Neutrophil (primary cell): ENCODE measurements at regions not wholly inside any gene's neighbourhood (a gene's known extent, or its start where the extent isn't known, plus 50 kb on each side); places are given as distances from the start of the nearest gene placed in this dataset.

ENCODE experiments used
- H3K27ac ChIP-seq: fragments of 200-600 bp; sonication (generic); 2 replicates; pipeline ENCODE4 v1.5.1; 2016; ENCODE audit warnings: mild to moderate bottlenecking, moderate library complexity
- H3K27me3 ChIP-seq: fragments of 200-600 bp; sonication (generic); 2 replicates; pipeline ENCODE4 v1.6.0; 2016; ENCODE audit warnings: mild to moderate bottlenecking
- H3K36me3 ChIP-seq: fragments of 200-600 bp; sonication (generic); 2 replicates; pipeline ENCODE4 v1.5.1; 2017
- H3K4me1 ChIP-seq, 2 experiments: fragments of 200-600 bp in 1 of 2; sonication (generic) in 1 of 2; 1 replicate in 1 of 2; 2 replicates in 1 of 2; pipeline versions ENCODE4 v1.5.1 to v1.6.1; 2013 to 2016; ENCODE audit warnings: low read depth in 1 of 2, low read length in 1 of 2, mild to moderate bottlenecking in 1 of 2, moderate library complexity in 1 of 2; ENCODE audit not compliant: control insufficient read depth in 1 of 2, insufficient read depth in 1 of 2
- H3K4me3 ChIP-seq, 2 experiments: fragments of 200-600 bp in 1 of 2; sonication (generic) in 1 of 2; 1 replicate in 1 of 2; 2 replicates in 1 of 2; pipeline ENCODE4 v1.5.1; 2013 to 2016; ENCODE audit warnings: low read depth in 1 of 2, low read length in 1 of 2, mild to moderate bottlenecking in 1 of 2, moderate library complexity in 1 of 2
- H3K9me3 ChIP-seq: fragments of 200-600 bp; sonication (generic); 2 replicates; pipeline ENCODE4 v1.5.1; 2016
- TF ChIP-seq, protein P1 (sequence below): fragments of 200-600 bp; sonication (generic); IDR thresholded peaks from 2 replicates; pipeline ENCODE4 v1.5.1; 2016; ENCODE audit warnings: antibody characterized with exemption

DNA sequence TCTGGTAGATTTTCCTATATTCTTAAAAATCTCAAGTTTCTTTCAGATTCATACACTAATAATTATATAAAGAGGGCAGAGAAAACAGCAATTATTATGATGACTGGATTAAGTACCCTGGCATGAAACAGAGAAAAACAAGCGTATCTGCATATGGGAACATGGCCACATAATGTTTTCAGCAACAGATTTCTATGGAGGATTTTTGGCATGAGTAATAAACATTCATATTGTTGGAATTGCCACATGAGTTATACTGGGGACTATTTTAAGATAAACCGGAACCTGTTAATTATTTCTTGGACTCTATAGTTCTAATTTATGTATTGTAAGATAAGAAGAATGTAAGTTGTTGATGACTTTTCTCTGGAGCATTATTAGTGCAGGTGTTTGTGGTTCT, 112.7 kb downstream of the OXSM start:
- TF ChIP-seq, protein P1, sequence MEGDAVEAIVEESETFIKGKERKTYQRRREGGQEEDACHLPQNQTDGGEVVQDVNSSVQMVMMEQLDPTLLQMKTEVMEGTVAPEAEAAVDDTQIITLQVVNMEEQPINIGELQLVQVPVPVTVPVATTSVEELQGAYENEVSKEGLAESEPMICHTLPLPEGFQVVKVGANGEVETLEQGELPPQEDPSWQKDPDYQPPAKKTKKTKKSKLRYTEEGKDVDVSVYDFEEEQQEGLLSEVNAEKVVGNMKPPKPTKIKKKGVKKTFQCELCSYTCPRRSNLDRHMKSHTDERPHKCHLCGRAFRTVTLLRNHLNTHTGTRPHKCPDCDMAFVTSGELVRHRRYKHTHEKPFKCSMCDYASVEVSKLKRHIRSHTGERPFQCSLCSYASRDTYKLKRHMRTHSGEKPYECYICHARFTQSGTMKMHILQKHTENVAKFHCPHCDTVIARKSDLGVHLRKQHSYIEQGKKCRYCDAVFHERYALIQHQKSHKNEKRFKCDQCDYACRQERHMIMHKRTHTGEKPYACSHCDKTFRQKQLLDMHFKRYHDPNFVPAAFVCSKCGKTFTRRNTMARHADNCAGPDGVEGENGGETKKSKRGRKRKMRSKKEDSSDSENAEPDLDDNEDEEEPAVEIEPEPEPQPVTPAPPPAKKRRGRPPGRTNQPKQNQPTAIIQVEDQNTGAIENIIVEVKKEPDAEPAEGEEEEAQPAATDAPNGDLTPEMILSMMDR, result no peak
- Histone ChIP-seq H3K4me3 (no peak overlapping the region), H3K27ac (no peak overlapping the region), H3K27me3 (peaks cover 7% of the 10 kb centered on the region), H3K9me3 (no peaks in the 10 kb centered on the region), H3K4me1 (no peaks in the 10 kb centered on the region), H3K36me3 (no peaks in the 10 kb centered on the region)

DNA sequence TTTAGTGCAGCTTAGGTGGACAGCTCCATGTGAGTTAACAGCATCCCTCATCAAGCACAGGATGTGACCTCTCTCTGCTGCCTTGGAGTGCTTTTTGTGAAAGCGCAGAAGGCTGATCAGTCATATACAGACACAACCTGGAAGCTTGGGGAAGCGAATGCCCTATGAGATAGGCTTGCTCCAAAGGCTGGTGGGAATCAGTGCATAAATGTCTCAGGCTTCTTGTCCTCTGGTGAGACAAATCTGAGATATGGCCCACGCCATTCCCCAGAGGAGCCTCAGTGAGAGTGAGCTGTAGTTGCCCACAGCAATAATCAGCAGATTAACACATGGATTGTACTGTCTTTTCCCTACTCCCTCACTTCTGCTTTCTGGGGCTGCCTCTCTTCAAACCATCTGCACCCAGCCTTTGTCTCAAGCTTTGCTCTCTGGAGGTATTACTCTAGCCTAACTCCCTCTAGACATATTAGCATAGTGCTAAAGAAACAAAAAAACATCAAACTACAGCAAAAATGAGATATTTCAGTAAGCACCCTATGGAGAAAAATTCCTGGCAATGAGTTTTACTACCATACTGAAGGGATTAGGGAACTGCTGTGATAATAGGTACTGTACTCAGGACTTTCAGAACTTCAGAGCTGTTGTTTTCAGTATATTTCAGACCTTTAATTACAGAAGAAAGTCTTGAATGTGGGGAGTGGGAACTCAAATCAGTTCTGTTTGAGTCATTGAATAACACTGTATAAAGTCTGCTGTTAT, 113.7 kb downstream of the OXSM start:
- no peaks in the 10 kb centered on the region for H3K9me3 ChIP-seq
- no peak overlapping the region for H3K27ac ChIP-seq
- H3K4me1 ChIP-seq, result no peaks in the 10 kb centered on the region
- no peaks in the 10 kb centered on the region for H3K36me3 ChIP-seq
- H3K27me3 ChIP-seq, result peaks cover 7% of the 10 kb centered on the region
- TF ChIP-seq, protein P1, result no peak
- H3K4me3 ChIP-seq, result no peak overlapping the region

DNA sequence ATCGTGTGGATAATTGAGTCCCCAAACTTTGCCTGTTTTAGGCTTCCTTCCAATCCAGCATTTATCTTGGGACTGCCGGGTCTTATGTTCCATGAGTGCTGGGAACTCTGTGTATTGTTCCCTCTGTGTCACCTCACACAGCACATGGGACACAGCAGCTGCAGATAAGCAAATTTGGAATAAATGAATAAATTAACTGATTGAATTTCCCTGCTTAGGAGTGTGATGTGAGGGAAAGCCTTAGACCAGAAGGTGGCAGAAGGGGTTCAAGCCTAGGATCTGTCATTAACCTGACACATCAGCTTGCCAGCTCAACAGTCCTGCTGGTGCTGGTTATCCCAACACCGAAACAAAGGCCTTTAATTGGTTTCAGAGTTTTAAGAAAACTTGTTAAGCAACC, 114.3 kb downstream of the OXSM start:
- Histone ChIP-seq H3K36me3 (no peaks in the 10 kb centered on the region), H3K27me3 (peaks cover 7% of the 10 kb centered on the region), H3K4me3 (no peak overlapping the region), H3K27ac (no peak overlapping the region), H3K9me3 (no peaks in the 10 kb centered on the region), H3K4me1 (no peaks in the 10 kb centered on the region)
- TF ChIP-seq, protein P1, result no peak

DNA sequence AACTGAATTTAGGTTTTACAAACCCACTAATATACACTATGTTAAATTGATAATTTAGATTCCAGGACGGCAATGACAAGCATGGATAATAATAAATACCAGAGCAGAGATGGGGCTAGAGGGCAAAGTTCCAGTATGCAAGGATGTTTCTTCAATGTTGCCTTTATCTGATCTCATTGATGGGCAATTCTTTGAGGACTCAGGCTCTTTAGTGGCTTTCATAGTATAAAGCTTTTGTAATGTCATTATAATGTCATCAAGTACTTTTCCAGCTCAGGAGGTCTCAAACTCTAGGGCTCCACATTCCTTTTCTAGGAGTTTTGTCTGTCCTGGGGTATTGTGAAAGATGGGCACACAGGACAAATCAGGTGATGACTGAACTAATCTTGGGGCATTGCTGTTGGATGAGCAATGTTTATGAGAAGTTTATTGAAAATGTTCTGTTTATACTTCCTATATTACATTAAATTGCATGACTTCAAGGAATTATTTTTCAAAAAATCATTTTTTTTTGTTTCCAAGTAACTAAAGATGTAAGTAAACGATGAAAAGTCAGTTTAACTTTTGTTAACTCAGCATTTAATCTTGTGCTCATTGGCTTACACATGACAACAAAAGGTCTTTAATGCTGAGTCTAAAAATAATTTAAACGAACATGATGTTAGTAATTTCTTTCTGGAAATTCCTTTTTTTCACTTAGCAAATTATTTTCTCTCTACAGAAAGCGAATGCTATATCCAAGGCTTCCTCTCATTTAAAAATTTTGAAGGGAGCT, 116.4 kb downstream of the OXSM start:
- H3K4me1 ChIP-seq, result no peaks in the 10 kb centered on the region
- no peak overlapping the region for H3K4me3 ChIP-seq
- no peaks in the 10 kb centered on the region for H3K9me3 ChIP-seq
- H3K27ac ChIP-seq, result no peak overlapping the region
- TF ChIP-seq, protein P1, result no peak
- H3K27me3 ChIP-seq, result peaks cover 7% of the 10 kb centered on the region
- no peaks in the 10 kb centered on the region for H3K36me3 ChIP-seq

DNA sequence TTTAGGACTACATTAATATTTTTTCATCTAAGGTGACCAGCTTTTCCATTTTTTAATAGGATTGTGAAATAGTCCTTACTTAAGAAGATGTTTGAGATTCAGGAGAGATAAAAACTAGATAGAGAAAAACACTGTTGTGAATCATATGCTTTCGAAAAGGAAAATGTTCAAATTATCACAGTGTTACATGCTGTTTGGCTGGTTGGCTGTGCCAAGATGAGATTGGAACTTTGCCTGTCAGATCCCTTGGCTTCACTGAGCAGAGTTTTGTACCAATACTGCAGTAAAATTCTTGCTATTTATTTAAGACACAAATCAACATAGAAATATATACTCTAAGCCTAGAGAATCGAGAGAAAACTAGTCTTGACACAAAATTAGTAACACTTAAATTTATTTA, 117.2 kb downstream of the OXSM start:
- H3K36me3 ChIP-seq, result no peaks in the 10 kb centered on the region
- H3K4me3 ChIP-seq, result no peak overlapping the region
- H3K27ac ChIP-seq, result no peak overlapping the region
- H3K27me3 ChIP-seq, result no peaks in the 10 kb centered on the region
- TF ChIP-seq, protein P1, result no peak
- H3K4me1 ChIP-seq, result no peaks in the 10 kb centered on the region
- H3K9me3 ChIP-seq, result no peaks in the 10 kb centered on the region
